ENCODE measurements at regions not wholly inside any gene's neighbourhood (a gene's known extent, or its start where the extent isn't known, plus 50 kb on each side); places are given as distances from the start of the nearest gene placed in this dataset.
"Not testable (repeated sequence)": the region's sequence is repeated elsewhere in the genome, so short reads cannot be mapped to it uniquely, and the experiment has no call there.

DNA sequence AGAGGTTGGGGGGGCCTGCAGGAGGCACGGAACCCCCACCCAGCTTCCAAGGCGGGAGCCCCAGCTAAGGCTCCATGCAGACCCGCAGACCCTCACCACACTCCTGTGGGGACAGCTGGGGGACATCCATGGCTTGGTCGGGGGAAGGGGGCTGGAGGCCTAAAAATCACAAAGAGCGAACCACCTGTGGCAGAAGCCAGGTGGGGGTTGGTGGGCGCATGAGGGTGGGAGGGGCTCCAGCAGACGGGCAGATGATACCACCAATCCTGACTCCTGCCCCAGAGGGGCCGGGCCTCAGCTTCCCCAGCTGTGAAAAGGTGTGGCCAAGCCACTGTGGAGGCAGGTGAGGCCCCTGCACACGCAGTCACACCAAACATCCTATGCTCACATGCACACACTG, 111.6 kb downstream of the FAM53A start:
- no peak for DNase-seq

DNA sequence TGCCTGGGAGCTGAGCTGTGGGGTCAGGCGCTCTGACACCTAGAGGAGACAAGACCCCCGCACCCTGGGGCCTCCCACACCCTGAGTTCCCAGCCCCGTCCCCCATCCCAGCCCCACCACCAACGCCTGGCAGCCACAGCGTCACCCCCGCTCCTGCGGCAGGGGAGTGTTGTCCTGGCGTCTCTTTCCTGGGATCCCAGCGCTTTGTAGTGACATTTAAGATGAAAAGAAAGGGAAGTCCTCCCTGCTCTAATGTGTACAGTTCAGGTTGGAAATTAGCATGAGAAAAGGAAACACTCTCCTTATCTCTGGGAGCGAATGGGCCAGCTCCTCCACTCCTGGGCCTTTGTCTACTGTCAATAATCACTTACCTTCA, 112.1 kb downstream of the FAM53A start:
- no peak for DNase-seq

DNA sequence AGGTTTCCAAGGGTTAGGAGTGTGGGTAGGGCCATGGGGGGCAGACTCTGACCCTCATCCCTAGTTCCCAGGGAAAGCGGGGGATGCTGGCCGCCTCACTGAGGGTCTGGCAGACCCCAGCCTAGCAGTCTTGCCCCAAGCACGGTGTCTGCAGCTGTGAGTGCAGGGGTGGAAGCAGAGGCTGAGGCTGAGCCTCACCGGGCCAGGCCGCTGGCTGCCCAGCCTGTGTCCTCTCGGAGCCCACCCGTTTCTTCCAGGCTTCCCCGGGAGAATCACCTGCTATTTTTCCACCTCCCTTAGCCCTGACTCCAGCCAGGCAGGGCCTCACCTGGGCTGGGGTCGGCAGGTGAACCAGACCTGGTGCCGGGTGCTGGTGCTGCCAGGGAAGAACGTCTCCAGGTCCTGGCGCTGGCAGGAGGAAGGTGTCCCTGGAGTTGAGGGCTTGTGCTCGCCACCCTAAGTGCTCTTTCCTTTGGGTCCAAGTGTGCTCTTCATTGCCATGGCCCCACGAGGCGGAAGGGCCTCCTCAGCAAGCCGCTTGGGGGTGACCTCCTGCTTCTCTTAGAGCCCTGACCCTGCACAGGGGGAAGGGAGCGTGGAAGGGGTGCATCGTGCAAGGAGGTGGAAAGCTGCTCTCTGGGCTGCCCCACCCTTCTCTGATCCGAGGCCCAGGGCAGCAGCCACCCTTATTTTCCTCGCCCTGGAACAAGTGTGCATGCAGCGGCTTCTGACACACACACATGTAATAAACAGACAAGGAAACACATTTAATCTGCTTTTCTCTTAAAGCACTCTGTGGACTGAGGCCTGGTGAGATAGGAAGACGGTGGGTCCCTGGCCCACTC, 112.7 kb downstream of the FAM53A start:
- DNase-seq = no peak

DNA sequence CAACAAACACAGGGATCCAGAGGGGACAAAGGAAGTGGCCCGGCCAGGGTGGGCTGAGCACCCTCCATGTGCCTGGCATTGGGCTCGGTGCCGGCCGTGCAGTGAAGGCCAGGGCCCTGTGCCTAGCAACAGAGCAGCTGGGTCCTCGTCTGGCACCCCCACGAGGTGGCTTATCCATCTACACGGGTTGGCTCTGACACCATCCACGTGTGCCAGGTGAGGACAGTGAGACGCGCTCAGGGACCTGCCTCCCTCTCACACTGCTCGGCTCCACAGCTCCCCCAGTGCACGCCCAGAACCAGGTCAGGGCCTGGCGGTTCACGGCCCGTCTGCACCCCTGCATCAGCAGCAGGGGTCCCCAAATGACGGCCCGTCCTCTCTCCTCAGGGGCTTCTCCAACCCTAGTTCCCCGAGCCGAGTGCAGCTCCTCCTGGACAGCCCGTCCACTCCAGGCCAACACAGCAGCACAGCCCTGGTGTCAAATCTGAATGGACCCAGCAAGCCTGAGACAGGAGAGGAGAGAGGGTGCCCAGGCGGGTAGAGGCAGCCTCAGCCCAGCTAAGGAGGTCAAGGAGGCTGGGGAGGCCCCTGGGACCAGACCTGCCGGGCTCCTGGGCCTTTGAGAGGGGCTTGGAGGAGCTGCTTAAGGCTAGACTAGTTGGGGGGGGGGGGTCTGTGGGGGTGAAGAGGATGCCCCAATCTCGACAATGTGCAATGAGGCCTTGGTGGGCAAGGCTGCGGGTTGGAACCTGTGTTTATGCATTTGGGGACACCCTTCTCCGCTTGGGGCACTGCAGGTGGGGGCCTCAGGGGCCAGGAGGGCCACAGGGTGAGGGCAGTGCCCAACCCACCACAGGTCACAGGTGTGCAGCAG, 113.6 kb downstream of the FAM53A start:
- no peak for DNase-seq

DNA sequence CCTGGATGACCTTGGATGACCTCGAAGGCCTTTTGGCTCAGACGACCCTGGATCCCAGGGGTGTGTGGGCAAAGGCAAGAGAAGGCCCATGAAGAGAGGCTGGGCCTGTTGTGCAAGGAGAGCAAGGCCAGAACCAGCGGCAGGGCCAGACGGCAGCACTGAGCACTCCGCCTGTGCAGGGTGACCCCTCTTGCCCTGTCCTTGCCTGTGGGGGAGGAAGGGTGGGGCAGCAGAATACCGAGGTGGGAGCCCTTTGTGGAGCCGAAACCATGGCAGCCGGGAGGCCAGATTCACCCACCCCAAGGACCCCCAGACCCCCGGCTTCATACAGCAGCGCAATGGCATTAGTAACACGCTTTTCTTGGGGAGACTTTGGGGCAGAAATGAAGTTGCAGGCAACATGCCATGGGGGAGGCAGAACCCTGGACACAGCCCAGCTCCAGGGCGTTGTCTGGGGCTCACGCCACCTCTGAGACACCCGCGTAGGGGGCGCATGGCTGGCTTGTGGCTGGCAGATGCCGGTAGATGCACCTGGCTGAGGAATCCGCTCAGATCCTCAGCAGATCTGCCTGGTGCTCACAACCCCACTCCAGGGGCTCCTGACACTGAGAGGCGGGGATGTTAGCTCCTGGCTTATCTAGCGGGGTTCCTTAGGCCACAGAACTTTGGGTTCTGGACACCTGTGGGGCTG, 114.5 kb downstream of the FAM53A start:
- DNase-seq = no peak

DNA sequence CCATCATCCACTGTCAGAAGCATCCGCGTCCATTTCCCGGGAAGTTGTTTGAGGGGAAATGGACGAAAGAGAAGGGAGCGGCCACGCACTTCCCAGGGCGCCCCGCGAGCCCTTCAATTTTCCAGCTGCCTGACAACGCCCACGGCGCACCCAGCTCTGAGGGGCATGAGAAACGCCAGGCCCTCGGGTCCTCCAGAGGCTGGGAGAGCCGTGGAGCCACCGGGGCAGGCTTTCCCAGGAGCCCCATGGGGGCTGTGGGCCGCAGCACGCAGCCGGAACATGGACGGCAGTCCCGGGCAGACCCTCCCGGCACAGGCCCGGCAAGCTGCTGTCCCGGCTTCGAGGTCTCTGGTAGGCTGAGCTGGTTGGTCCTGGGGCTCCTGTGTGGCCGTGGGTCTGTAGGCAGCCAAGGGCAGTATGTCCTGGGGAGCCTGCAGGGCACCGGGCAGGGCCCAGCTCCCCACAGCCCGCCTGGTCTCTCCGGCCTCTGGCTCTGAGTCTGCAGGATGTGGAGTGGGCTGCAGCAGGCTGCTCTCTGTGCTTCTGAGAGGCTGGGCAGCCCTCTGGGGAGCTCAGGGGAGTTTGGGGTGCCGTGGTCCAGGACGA, 115.2 kb downstream of the FAM53A start:
- no peak for DNase-seq

DNA sequence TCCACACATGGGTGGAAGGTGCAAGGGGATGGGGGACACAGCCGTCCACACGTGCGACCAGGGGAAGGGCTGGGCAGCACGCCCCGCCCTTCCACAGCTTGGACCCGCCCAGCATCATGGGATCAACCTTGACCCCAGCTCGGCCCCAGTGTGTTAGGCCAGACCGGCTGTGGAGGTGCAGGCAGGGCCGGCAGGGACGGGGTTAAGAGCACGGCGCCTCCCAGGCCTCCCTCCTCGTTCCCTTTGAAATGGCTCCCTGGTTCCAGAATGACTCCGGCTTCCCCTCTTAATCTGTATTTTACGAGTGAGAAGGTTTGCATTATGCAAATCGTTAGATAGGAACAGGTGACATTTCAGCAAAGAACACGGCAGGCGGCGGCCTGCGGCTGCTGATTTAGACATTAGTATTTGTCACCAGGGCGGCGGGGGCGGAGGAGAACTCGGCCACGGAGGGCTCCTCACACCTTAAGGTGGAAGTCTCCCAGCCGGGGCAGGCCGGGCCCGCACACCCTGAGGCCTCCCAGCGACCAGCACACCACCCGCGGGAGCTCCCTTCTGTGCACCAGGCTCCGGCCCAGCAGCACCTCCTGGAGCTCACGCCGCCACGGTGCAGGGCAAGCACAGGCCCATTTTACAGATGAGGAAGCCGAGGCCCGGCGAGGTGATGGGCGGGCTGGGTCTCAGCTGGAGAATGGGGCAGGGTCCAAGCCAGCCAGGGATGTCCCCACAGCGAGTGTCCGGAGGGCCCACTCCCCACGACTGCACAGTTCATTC, 116.1 kb downstream of the FAM53A start:
- DNase-seq = no peak

DNA sequence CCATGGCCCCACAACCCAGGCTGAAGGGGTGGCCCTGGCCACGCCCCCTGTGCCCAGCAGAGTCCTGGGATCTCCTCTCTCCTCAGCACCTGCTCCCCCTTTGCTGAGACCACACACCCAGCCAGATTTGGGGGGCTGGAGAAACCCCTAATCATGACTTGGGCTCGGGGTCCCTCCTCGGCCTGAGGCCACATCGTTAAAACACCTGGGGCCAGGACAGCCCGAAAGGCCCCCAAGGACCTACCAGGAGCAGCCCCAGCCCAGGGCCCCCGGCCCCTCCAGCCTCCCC, 116.7 kb downstream of the FAM53A start:
- DNase-seq = no peak

DNA sequence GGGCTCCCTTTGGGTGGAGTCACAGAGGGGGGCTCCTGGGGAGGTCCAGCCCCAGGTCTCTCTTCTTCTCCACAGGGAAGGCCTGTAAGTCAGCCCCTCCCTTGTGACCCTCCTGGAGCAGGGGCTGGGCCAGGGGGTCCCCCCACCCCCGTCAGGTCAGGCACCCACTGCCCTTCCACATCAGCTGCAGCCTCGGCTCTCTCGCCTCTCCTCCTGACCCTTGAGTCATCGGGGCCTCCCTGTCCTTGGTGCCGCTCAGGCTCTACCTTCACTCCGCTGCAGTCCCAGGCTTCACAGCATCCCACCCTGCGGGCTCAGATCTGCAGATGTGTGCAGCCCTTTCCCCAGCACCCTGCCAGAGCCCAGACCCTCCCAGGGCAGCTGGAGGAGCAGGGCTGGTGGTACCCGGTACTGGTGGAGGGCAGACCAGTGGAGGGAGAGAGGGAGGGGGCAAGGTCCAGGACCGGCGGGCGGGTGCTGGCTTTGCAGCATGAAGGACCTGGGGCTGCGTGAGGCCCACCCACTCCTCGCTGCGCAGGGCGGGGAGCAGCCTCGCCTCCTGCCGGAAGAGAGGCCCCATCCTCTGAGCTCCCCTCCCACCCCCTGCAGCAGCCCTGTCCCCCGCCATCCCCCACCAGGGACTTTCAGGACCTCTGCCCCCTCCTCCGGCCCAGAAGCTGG, 117.1 kb downstream of the FAM53A start:
- no peak for DNase-seq

DNA sequence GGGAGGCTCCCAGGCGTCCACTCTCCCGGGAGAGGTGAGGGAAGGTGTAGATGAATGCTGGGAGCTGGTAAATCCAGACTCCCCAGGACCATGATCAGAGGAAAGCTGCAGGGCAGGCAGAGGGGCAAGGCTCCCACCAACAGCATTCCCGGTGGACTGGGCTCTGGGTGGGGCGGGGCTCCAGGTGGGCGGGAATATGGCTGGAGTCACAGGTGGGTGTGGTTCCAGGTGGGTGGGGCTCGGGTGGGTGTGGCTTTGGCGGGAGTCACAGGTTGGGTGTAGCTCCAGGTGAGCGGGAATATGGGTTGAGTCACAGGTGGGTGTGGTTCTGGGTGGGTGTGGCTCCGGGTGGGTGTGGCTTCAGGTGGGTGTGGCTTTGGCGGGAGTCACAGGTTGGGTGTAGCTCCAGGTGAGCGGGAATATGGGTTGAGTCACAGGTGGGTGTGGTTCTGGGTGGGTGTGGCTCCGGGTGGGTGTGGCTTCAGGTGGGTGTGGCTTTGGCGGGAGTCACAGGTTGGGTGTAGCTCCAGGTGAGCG, 117.7 kb downstream of the FAM53A start:
- not testable (repeated sequence) for DNase-seq

DNA sequence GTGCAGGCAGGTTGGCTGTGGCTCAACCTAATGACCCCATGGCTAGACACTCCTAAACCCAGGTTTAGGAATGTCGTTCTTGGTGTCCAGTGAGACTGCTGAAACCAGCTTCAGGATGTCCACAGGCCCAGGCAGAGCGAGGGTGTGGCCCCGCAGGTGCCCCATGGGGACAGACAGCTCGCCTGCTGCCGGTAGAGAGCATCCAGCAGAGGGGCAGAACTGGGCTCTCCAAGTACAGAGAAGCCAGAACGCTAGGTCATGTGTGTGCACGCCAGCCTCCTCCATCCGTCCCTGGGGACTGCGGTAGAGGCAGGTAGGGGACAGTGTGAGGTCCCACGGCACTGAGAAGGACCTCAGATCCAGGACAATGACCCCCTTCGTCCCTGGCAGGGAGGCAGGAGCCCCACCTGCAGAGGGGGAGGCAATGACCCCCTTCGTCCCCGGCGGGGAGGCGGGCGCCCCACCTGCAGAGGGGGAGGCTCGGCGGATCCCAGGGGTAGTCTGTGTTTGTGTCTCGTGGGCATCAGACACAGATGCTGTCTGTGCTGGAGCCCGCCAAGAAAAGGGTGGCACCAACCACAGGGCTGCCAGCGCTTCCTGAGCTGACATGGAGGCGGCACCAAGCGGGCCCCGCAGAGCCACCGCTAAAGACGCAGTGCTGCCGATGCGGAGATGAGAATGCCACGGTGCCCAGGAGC, 118.4 kb downstream of the FAM53A start:
- no peak for DNase-seq

DNA sequence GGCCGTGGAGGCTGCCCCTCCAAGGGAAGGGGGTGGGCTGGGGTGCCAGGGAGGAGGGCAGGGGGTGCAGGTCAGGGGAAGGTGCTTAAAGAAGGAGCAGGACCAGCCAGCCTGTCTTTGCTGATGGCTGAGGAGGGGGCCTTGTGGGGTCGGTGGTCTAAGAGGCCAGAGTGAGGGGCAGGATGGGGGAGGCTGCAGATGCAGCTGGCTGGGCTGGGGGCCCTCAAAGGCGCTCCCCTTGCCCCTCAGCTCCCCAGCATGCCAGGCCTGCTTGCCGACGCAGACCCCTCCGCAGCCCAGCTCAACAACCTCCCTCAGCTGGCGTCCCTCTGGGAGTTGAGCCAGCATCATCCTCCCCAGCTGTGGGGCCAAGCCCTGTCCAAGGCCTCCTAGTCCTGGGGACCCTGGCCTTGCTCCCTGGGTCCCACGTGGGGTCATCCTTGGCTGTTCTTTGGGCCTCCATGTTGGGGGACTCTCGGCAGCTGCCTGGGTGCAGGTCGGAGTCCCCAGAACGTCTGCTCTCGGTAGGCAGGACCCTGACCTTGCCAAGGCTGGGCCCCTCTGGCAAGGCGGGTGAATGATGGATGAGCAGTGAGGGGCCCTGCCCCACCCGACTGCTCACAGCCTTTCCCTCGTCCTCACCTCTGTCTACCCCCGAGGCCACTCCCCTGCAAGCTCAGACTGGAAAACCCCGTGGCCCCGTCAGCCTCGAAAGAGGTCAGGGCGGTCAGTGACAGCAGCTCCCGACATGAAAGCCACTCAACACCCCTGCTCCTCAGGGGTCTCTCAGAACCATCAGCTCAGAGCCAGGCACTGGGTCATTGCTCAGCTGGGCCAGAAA, 119.4 kb downstream of the FAM53A start:
- DNase-seq = no peak

DNA sequence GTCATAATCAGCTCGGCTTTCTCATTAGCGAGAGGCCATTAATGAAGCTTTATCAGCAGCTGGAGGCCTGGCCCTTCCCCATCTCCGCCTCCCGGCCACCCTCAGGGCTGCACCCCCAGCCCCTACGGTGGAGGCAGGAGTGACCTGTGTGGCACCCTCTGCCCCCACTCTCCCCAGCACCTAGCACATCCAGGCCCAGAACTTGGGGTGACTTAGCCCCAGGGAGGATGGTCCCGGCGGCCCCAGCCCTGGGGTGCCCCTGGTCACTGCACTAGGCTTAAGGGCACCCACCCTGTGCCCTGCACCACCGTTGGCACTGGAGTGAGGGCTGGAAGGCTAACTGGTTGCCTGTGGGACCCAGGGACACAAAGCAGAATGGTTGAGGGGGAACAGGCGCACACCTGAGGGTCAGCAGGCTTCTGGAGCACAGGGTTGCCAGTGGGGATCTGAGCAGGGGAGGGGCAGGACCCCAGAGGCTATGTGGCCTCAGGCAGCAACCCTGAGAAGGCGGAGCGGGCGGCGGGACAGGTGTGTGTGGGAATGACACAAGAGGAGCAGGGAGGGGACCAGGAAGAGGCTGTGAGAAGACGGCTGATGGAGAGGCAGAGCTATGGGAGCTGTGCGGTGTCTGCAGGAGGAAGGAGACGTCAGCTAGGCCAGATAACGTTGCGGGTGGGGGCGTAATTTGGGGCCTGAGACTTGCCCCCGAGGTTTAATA, 120.2 kb downstream of the FAM53A start:
- no peak for DNase-seq

DNA sequence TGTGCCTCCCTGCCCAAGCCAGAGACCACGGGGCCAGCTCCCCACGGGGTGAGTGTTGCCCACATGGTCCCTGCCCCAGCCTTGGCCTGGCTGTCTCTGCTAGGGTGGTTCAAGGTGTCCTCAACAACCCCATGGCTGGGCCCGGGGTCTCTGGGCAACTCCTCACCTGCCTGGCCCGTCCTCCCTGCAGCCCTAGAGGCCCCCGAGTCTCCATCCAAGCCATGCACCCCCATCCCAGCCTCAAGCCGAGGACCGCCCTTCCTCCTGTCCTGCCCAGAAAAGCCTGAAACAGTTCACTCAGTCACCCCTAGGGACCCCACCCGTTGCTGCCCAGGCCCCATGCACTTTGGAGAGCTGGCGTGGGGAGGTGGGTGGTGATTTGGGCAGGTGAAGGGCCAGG, 120.9 kb downstream of the FAM53A start:
- no peak for DNase-seq

DNA sequence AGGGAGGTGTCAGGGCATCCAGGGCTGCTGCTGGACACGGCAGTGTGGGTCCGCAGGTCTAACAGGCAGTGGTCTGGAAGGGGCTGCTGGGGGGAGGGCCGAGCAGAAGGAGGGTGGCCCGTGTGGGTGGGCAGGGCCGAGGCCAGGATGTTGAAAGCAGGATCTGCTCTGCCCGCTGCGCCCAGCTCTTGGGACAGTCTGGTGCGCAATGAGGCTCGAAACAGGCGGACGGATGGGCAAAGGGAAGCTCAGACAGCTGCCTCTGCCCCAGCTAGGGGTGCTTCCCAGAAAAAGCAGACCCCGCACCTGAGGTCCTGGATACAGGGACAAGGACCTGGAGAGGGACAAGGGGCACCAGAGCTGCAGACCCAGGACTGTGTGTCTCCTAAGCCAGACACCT, 121.3 kb downstream of the FAM53A start:
- DNase-seq = no peak

DNA sequence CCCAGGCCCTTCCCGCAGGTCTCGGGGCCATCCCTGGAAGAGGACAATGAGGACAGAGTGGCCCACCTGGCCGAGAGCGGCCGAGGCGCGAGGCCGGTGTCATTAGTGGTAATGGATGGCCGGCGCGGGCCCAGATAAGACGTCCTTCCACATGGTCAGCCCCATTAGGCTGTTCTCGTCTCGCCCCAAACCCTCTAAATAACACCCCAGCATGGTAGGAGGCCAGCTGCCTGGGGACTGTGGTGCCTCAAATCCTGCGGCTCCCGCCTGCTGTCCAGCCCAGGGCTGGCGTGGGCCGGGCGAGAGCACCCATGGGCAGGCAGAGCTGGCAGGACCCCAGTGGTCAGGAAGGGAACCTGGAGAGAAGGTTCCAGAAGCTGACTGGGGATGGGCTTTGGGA, 121.7 kb downstream of the FAM53A start:
- no peak for DNase-seq

DNA sequence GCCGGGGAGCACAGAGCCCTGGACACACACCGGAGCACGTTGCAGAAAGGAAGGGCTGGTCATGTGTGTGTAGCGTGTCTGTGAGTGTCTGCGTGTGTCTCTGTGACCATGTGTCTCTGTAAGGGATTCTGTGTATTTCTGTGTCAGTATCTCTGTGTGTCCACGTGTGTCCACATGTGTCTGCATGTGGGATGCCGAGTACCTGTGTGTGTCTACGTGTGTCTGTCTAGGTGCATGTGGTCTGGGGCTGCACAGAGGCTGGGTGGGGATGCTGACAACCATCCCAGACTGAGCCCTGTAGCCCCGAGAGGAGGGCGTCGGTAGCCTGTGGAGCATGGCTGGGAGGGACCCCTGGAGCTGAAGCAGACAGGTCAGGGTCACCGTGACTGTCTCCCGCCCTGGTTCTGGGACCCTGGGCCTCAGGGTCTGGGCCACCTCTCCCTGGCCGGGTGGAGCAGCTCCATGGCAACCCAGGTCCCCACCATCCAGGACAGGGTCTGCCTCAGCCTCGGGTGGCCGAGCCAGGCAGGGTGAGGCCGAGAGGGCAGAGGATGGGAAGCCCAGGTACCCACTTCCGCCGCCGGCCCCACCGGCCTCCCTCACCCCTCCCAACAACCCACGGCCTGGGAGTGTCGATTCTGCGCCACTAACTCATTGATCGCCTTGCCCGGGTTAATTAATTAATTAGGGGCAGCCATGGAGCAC, 122.7 kb downstream of the FAM53A start:
- no peak for DNase-seq

DNA sequence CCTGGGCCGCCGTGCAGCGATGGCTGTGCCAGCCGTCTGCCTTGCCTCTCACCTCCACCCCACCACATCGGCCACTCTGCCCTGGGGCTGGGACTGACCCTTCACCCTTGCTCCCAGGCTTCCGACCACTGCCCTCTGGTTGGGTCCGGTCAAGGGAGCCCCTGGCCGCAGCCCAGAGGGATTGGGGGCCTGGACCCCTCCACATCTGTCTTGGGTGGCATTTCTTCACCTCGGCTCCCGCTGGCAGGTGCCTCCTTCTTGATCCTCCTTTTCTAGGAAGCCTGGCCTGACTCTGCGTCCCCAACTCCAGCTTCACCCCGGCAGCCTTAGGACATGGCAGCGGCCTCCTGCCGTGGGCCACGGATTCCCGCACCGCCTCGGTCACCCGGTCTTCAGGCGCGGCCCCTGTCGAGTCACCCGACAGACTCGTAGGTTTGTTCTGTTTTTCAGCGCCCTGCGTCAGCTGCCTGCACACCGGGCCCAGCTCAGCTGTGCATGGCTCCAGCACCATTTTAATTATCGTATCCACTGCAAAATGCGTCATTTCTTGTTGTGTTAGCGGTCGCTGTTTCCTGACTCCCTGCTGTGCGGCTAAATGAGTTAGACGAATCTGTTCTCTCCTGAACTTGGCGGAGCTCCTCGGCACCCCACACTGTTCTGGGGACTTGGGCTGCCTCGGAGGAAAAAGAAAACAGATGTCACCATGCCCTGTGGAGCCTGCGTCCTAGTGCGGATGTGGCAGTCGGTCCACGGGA, 124.0 kb downstream of the FAM53A start:
- DNase-seq = no peak

Data from NCI-H1694 (cell line).